ENCODE measurements at regions not wholly inside any gene's neighbourhood (a gene's known extent, or its start where the extent isn't known, plus 50 kb on each side); places are given as distances from the start of the nearest gene placed in this dataset.

DNA sequence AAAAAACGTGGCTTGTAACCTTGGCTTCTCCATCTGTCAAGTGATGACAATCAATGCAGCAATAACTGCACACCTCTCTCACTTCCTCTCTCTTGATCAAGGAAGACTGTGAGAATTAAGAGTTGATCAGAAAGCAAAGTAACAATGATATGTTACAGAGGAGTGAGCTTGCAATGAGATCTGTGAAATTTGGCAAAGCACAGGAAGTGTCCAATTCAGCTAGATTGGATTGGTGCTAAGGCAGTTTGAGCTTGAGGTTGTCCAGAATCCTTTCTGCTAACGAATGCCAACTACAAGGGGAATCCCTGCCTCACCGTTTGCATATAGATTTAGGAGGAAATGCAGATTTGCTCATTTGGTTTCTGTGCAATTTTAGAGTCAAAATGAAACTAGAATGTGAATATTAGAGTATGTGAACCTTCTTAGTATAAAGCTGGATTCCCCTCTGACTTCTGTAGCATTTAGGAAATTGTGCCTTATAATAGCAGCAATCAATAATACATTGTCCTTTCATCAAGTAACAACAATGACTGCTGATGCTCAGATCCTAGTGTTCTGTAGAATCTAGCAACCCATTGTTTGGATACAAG is 346.4 kb downstream of the PTTG2 start:
- 28 to 41% methylated on average over 3 of the region's 3 CpGs for WGBS, 2 donors (ENCODE audit: low coverage in 1 of 2)
- Histone ChIP-seq H3K4me3 (no peak overlapping the region), H3K9me3 (peaks cover 0 to 9% of the 10 kb centered on the region in 2 donors), H3K4me1 (no peaks in the 10 kb centered on the region), H3K36me3 (no peaks in the 10 kb centered on the region), H3K27ac (no peak overlapping the region), H3K27me3 (no peaks in the 10 kb centered on the region)
- TF ChIP-seq POLR2A (IDR thresholded peaks at IDR 0.05) (no peak), EP300 (IDR thresholded peaks at IDR 0.05; ENCODE audit: low read depth) (no peak), POLR2AphosphoS5 (IDR thresholded peaks at IDR 0.05) (no peak)
- TF ChIP-seq, protein P1, sequence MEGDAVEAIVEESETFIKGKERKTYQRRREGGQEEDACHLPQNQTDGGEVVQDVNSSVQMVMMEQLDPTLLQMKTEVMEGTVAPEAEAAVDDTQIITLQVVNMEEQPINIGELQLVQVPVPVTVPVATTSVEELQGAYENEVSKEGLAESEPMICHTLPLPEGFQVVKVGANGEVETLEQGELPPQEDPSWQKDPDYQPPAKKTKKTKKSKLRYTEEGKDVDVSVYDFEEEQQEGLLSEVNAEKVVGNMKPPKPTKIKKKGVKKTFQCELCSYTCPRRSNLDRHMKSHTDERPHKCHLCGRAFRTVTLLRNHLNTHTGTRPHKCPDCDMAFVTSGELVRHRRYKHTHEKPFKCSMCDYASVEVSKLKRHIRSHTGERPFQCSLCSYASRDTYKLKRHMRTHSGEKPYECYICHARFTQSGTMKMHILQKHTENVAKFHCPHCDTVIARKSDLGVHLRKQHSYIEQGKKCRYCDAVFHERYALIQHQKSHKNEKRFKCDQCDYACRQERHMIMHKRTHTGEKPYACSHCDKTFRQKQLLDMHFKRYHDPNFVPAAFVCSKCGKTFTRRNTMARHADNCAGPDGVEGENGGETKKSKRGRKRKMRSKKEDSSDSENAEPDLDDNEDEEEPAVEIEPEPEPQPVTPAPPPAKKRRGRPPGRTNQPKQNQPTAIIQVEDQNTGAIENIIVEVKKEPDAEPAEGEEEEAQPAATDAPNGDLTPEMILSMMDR (IDR thresholded peaks at IDR 0.05): no peak
- intact Hi-C loops (cut with DNase I; ENCODE audit: low total_unique reads) (no loop called here), in situ Hi-C loops (cut with MboI; ENCODE audit: low pct_ligation_motif_present in 1 of 4, low pct_unique_long_range_greater_than_20kb in 1 of 4, low sequenced_read_pairs in 3 of 4) (loop anchor here in 2 of 4 donors (25.0 kb wide), 1 partner anchor 244 kb away; no protein-coding TSS in a partner anchor)
- no peak for DNase-seq

DNA sequence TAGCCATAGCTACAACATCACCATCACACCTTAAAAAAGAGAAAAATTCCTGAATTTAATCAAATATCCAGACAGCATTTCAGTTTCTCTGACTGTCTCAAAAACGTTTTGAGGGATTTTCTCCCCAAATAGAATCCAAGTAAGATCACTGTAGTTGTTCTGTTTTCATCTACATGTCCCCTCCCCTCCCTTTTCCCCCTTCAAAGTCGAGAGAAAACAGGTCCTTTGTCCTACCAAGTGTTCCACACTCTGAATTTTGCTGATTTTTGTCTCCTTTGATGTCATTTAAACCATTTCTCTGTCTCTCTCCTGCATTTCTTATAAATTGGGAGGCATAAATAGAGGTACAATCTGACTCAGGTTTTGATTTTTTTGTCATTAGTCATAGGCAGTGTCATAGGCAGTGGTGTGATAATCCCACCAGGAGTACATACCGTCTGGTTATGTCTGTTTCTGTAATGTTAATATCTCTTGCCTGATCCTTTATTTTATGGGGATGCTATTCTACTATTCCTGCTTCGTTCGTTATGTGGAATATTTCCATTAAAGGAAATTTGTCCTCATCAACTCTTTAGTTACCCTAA is 348.6 kb downstream of the PTTG2 start:
- peaks cover 0 to 11% (median 3%) of the 10 kb centered on the region in 4 donors for H3K4me1 ChIP-seq
- in situ Hi-C loops (cut with MboI; ENCODE audit: low pct_ligation_motif_present in 1 of 4, low pct_unique_long_range_greater_than_20kb in 1 of 4, low sequenced_read_pairs in 3 of 4) (loop anchor here in 2 of 4 donors (25.0 kb wide), 1 partner anchor 247 kb away; no protein-coding TSS in a partner anchor), intact Hi-C loops (cut with DNase I; ENCODE audit: low total_unique reads) (no loop called here)
- H3K4me3 ChIP-seq: no peak overlapping the region
- no peaks in the 10 kb centered on the region for H3K9me3 ChIP-seq
- no peaks in the 10 kb centered on the region for H3K36me3 ChIP-seq
- 46 to 58% methylated on average over 5 of the region's 5 CpGs for WGBS, 2 donors (ENCODE audit: low coverage in 1 of 2)
- no peak for TF ChIP-seq POLR2AphosphoS5 (IDR thresholded peaks at IDR 0.05)
- TF ChIP-seq, protein P1 (IDR thresholded peaks at IDR 0.05): no peak
- TF ChIP-seq POLR2A (IDR thresholded peaks at IDR 0.05): no peak
- TF ChIP-seq EP300 (IDR thresholded peaks at IDR 0.05; ENCODE audit: low read depth): no peak
- no peak overlapping the region for H3K27ac ChIP-seq
- no peaks in the 10 kb centered on the region for H3K27me3 ChIP-seq
- no peak for DNase-seq

DNA sequence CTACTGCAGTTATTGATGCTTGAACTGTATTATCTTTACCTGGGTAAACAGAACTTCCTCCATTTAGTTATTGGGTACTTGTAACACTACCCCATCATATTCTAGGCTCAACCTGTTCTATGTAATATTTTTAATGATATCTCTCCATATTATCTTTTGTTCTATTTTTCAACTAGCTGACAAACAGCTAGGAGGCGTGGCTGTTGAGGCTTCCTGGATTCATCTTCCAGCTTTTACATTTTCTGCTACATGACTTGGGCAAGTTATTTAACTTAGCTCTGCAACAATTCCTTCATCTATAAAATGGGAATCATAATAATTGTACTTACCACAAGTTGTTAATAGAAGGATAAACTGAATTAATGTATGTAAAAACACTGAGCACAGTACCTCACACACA is 349.3 kb downstream of the PTTG2 start:
- Histone ChIP-seq H3K27me3 (no peaks in the 10 kb centered on the region), H3K27ac (no peak overlapping the region), H3K4me3 (no peak overlapping the region), H3K9me3 (no peaks in the 10 kb centered on the region), H3K36me3 (no peaks in the 10 kb centered on the region), H3K4me1 (peaks cover 0 to 17% (median 6%) of the 10 kb centered on the region in 4 donors)
- no peak for DNase-seq
- TF ChIP-seq POLR2AphosphoS5 (IDR thresholded peaks at IDR 0.05): no peak
- TF ChIP-seq POLR2A (IDR thresholded peaks at IDR 0.05): no peak
- TF ChIP-seq, protein P1 (IDR thresholded peaks at IDR 0.05): no peak
- no peak for TF ChIP-seq EP300 (IDR thresholded peaks at IDR 0.05; ENCODE audit: low read depth)
- in situ Hi-C loops (cut with MboI; ENCODE audit: low pct_ligation_motif_present in 1 of 4, low pct_unique_long_range_greater_than_20kb in 1 of 4, low sequenced_read_pairs in 3 of 4) (loop anchor here in 2 of 4 donors (25.0 kb wide), 1 partner anchor 247 kb away; no protein-coding TSS in a partner anchor), intact Hi-C loops (cut with DNase I; ENCODE audit: low total_unique reads) (no loop called here)
- WGBS, 2 donors (ENCODE audit: low coverage in 1 of 2): 71 to 86% methylated on average over 1 of the region's 1 CpG

DNA sequence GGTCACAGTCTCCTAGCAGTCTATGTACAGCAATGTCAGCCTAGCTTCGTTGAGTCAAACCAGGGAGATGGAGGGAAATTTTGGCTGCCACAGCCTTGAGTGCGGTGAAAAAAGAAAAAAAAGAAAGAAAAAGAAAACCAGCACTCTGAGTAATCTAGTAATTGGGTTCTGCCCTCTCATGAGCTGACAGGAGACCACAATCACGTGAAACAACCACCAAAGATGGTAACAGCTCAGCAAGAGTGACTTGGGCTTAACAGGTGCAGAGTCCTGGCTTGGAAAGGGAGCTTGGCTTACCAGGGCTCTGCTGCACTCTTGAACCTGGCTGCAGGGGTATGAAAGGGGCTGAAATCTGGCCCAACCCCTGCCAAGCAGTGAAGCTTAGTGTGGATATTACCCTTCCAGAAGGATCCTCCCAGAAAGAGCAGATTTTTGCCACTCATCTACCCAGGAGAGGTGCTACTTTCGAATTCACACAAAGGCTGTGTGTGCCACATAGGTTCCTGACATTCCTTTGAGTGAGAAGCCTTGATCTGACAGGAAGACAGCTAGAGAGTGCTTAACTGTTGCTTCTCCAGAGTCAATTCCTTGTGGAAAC is 350.3 kb downstream of the PTTG2 start:
- TF ChIP-seq, protein P1 (IDR thresholded peaks at IDR 0.05): no peak
- TF ChIP-seq EP300 (IDR thresholded peaks at IDR 0.05; ENCODE audit: low read depth) (no peak), POLR2AphosphoS5 (IDR thresholded peaks at IDR 0.05) (no peak), POLR2A (IDR thresholded peaks at IDR 0.05) (no peak)
- Histone ChIP-seq H3K27me3 (no peaks in the 10 kb centered on the region), H3K36me3 (no peaks in the 10 kb centered on the region), H3K4me1 (peaks cover 0 to 26% (median 9%) of the 10 kb centered on the region in 4 donors), H3K9me3 (no peaks in the 10 kb centered on the region), H3K4me3 (no peak overlapping the region), H3K27ac (no peak overlapping the region)
- intact Hi-C loops (cut with DNase I; ENCODE audit: low total_unique reads): loop anchor here (10.0 kb wide), 1 partner anchor 246 kb away; no protein-coding TSS in a partner anchor
- 66 to 67% methylated on average over 2 to 4 of the region's 4 CpGs for WGBS, 2 donors (ENCODE audit: low coverage in 1 of 2)
- in situ Hi-C loops (cut with MboI; ENCODE audit: low pct_ligation_motif_present in 1 of 4, low pct_unique_long_range_greater_than_20kb in 1 of 4, low sequenced_read_pairs in 3 of 4): loop anchor here (10.0 to 25.0 kb wide), 3 partner anchors 126 to 248 kb away; no protein-coding TSS in a partner anchor
- DNase-seq: peak; percentile 28
